22Rv1 (cell line): ENCODE measurements at regions not wholly inside any gene's neighbourhood (a gene's known extent, or its start where the extent isn't known, plus 50 kb on each side); places are given as distances from the start of the nearest gene placed in this dataset.

ENCODE experiments used
- CTCF ChIP-seq: fragments of 450-650 bp; IDR thresholded peaks from 2 replicates; pipeline ENCODE4 v1.5.1; 2017; ENCODE audit warnings: mild to moderate bottlenecking
- ZFX ChIP-seq: fragments of 450-650 bp; IDR thresholded peaks from 2 replicates; pipeline ENCODE4 v1.6.1; 2017; ENCODE audit warnings: antibody characterized with exemption, borderline replicate concordance

GRCh38 chr13:67821606-67822005 is 591.5 kb upstream of the PCDH9 start:
- TF ChIP-seq CTCF: no peak
- TF ChIP-seq ZFX: no peak
